ENCODE measurements at regions not wholly inside any gene's neighbourhood (a gene's known extent, or its start where the extent isn't known, plus 50 kb on each side); places are given as distances from the start of the nearest gene placed in this dataset.

DNA sequence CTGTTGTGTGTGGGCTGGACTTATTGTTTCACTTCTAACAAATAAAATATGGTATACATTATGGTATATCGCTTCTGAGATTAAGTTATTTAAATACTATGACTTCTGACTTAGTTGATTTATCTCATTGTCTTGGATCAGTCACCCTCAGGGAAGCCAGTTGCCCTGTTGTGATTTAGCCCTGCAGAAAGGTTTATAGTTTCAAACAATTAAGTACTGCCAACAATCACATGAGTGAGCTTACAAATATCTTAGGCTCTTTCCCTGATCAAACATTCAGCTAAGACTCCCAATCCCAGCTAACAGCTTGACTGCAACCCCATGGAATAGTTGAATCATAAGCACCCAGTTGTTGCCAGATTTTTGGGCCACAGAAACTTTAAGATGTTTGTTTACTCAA is 85.4 kb downstream of the MAGEC1 start (continued):
- TF ChIP-seq ZNF518B (CRISPR knock-in tag; IDR thresholded peaks at IDR 0.05): no peak

DNA sequence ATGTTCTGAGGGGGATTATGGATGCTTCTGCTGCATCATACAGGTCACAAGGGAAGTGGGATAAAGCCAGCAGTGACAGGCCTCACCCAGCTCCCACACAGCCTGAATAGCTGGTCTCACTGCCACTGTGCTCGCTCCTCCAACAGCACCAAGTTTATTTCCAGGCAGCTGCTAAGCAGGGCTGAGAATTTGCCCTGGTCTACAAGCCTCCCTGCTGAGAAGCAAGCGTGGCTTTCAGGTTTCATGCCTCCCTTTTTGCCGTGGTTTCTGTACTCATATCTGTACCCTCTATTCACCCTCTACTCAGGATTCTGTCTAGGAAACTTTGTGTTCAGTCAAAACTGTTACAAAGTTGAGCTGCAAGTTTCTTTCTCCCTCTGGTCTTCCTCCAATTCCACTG is 78.6 kb downstream of the MAGEC1 start:
- Histone ChIP-seq H3K9me1 (ENCODE audit: control insufficient read depth, insufficient read depth, low read length) (no peaks in the 10 kb centered on the region), H3K27ac (ENCODE audit: extremely low read depth, low read depth, low read length) (no peak overlapping the region), H3K79me2 (ENCODE audit: control insufficient read depth, insufficient read depth, low read length) (no peaks in the 10 kb centered on the region), H3K4me3 (no peak overlapping the region), H3K9ac (ENCODE audit: insufficient read depth in 1 of 2, low read depth in 2 of 2, low read length in 2 of 2) (no peak overlapping the region), H3K4me1 (replicated peaks in 1 of 2; ENCODE audit: control insufficient read depth in 2 of 2, insufficient read depth in 2 of 2, low read length in 2 of 2) (no peaks in the 10 kb centered on the region), H3K9me3 (replicated peaks; ENCODE audit: control insufficient read depth, insufficient read depth, low read depth, low read length) (no peaks in the 10 kb centered on the region), H3K4me2 (ENCODE audit: insufficient read depth, low read length) (no peak overlapping the region), H4K20me1 (replicated peaks; ENCODE audit: control insufficient read depth, insufficient read depth, low read length) (no peaks in the 10 kb centered on the region), H2AFZ (ENCODE audit: low read depth, low read length) (no peak overlapping the region), H3K36me3 (ENCODE audit: control insufficient read depth, insufficient read depth, low read length) (no peaks in the 10 kb centered on the region), H3K27me3 (ENCODE audit: control insufficient read depth in 2 of 2, insufficient read depth in 2 of 2, low read length in 2 of 2) (no peaks in the 10 kb centered on the region)
- DNase-seq (ENCODE audit: extremely low read depth in 1 of 4, low spot score in 3 of 4) (no peak), ATAC-seq (no peak), FAIRE-seq (no peak)
- 7% methylated on average over 2 of the region's 3 CpGs for WGBS (ENCODE audit: insufficient coverage, low coverage, missing lambda C conversion rate)
- intact Hi-C loops (cut with micrococcal nuclease) (no loop called here), in situ Hi-C loops (cut with MboI) (no loop called here)
- TF ChIP-seq SNRNP70 (optimal IDR thresholded peaks at IDR 0.05; ENCODE audit: low read depth, low read length): no peak
- no peak for TF ChIP-seq SNIP1 (IDR thresholded peaks at IDR 0.05; ENCODE audit: low read depth)
- TF ChIP-seq, protein P1, sequence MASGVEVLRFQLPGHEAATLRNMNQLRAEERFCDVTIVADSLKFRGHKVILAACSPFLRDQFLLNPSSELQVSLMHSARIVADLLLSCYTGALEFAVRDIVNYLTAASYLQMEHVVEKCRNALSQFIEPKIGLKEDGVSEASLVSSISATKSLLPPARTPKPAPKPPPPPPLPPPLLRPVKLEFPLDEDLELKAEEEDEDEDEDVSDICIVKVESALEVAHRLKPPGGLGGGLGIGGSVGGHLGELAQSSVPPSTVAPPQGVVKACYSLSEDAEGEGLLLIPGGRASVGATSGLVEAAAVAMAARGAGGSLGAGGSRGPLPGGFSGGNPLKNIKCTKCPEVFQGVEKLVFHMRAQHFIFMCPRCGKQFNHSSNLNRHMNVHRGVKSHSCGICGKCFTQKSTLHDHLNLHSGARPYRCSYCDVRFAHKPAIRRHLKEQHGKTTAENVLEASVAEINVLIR (CRISPR knock-in tag; IDR thresholded peaks at IDR 0.05): no peak
- TF ChIP-seq ZNF212 (CRISPR knock-in tag; IDR thresholded peaks at IDR 0.05): no peak
- TF ChIP-seq, protein P2, sequence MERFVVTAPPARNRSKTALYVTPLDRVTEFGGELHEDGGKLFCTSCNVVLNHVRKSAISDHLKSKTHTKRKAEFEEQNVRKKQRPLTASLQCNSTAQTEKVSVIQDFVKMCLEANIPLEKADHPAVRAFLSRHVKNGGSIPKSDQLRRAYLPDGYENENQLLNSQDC (CRISPR knock-in tag; IDR thresholded peaks at IDR 0.05): no peak
- no peak for TF ChIP-seq ELF1 (tag; IDR thresholded peaks at IDR 0.05)
- TF ChIP-seq ZNF589 (CRISPR knock-in tag; IDR thresholded peaks at IDR 0.05; ENCODE audit: low read depth): no peak
- TF ChIP-seq, protein P3, sequence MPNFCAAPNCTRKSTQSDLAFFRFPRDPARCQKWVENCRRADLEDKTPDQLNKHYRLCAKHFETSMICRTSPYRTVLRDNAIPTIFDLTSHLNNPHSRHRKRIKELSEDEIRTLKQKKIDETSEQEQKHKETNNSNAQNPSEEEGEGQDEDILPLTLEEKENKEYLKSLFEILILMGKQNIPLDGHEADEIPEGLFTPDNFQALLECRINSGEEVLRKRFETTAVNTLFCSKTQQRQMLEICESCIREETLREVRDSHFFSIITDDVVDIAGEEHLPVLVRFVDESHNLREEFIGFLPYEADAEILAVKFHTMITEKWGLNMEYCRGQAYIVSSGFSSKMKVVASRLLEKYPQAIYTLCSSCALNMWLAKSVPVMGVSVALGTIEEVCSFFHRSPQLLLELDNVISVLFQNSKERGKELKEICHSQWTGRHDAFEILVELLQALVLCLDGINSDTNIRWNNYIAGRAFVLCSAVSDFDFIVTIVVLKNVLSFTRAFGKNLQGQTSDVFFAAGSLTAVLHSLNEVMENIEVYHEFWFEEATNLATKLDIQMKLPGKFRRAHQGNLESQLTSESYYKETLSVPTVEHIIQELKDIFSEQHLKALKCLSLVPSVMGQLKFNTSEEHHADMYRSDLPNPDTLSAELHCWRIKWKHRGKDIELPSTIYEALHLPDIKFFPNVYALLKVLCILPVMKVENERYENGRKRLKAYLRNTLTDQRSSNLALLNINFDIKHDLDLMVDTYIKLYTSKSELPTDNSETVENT (CRISPR knock-in tag; IDR thresholded peaks at IDR 0.05): no peak
- TF ChIP-seq NONO (IDR thresholded peaks at IDR 0.05; ENCODE audit: low read depth in 2 of 2, low read length in 1 of 2): no peak
- no peak for TF ChIP-seq MCM5 (IDR thresholded peaks at IDR 0.05; ENCODE audit: low read depth)
- TF ChIP-seq PHF21A (IDR thresholded peaks at IDR 0.05; ENCODE audit: borderline replicate concordance, low read depth): no peak
- ChIA-PET POLR2A (no interaction called here), CTCF (ENCODE audit: low intra/inter-chr PET ratio) (no interaction called here)
- BruUV-seq (replicated peaks): no TSS peak

Data from K562 (cell line).